Hindlimb muscle (tissue), 1 donor: ENCODE measurements at regions not wholly inside any gene's neighbourhood (a gene's known extent, or its start where the extent isn't known, plus 50 kb on each side); places are given as distances from the start of the nearest gene placed in this dataset.
"Not testable (repeated sequence)": the region's sequence is repeated elsewhere in the genome, so short reads cannot be mapped to it uniquely, and the experiment has no call there.

Source experiments
- DNase-seq: peaks from one replicate; pipeline ENCODE4 v3.0.0-alpha.2; 2013

DNA sequence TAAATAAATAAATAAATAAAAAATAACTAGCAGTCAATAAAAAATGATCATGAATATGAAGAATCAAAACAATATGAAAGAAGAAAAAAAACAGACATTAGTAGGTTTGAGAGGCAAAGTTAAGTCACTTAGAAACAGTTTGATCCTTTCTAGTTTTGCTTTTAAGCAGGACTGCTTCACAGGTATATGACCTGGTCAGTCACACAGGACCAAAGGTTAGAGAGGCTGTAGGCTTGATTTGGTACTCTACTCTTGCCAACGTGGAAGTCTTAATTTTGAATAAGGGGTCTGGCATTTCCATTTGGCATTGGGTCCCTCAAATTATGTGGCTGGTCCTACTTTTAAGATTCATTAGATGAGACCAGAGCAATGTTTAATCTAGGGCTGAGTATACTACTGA lies 441.7 kb upstream of the NECTIN3 start:
- DNase-seq = no peak

- DNase-seq = no peak
Observed at GRCh38 chr3:110644203-110644602, 427.4 kb upstream of the NECTIN3 start.

GRCh38 chr3:110646055-110646454 lies 425.6 kb upstream of the NECTIN3 start:
- DNase-seq = no peak

GRCh38 chr3:110646496-110646895 lies 425.1 kb upstream of the NECTIN3 start:
- no peak for DNase-seq

GRCh38 chr3:110647586-110647985 lies 424.0 kb upstream of the NECTIN3 start:
- no peak for DNase-seq

DNA sequence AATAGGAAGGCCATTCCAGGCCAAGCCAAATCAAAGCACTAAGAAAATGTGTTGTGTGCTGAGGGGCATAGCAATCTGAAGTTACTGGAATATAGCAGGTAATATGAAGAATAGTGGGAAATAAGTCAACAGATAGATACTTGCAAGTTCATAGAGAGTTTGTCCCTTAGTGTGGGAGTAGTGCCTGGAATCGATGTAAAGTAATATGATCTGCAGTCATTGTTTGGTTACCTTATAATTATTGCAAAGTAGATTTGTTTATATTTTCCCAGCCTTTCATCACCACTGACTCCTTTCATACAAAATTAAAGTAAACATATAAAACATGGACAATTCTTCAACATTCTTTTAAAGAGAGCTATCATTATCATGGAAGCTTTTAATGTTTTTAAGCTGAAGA lies 420.9 kb upstream of the NECTIN3 start:
- DNase-seq = no peak

DNA sequence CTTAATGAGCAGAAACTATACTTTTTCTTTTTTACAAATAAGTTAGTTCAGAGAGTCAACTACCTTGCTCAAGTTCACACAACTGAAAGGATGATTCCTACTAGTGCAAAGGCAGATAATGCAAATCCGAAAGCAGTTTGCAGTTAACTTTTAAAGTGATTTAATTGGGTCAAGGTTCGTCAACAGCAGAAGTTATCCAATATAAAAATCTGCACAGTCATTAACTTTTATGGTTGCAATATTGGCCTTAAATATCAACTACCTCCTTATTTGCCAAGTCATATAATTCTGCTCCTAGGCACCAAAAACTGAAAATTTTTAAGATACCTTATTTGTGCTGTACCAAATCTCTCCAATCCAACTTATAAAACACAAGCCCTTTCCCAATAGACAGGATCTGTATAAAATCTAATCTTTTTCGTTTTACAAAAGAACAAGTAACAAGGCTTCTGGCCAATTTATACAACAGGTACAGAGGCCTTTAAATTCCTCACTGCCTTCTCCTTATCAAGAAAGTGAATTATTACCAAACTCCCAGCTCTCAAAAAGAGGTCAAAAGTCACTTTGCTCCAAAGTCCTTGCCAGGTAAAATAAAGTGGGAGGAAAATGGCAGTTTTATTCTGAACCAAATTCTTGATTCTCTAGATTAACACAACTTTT lies 416.6 kb upstream of the NECTIN3 start:
- no peak for DNase-seq

GRCh38 chr3:110656394-110657025 lies 415.1 kb upstream of the NECTIN3 start:
- DNase-seq = no peak

GRCh38 chr3:110664148-110664547 lies 407.5 kb upstream of the NECTIN3 start:
- DNase-seq = no peak

GRCh38 chr3:110666495-110666894 lies 405.1 kb upstream of the NECTIN3 start:
- DNase-seq = no peak

DNA sequence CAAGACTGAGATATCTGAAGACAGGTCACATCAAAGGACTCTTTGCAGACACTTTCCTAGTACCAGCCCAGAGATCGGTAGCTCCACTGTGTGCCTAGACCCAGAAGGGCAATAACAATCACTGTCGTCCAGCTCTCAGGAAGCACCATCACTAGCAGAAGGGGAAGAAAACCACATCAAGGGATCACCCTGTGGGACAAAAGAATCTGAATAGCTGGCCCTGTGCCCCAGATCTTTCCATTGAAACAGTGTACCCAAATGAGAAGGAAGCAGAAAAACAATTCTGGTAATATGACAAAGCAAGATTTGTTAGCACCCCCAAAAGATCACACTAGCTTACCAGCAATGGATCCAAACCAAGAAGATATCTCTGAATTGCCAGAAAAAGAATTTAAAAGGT lies 404.4 kb upstream of the NECTIN3 start:
- DNase-seq = no peak

DNA sequence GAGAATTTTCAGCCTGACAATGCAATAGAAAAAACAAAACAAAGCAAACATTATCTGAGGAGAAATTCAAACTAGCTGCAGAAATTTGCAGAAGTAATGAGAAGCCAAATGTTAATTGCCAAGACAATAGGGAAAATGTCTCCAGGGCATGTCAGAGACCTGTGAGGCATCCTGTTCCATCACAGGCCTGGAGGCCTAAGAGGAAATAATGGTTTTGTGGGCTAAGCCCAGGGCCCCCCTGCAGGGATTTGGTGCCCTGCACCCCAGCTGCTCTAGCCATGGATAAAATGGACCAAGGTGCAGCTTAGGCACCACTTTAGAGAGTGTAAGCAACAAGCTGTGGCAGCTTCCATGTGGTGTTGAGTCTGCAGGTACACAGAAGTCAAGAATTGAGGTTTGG lies 401.2 kb upstream of the NECTIN3 start:
- DNase-seq = no peak

DNA sequence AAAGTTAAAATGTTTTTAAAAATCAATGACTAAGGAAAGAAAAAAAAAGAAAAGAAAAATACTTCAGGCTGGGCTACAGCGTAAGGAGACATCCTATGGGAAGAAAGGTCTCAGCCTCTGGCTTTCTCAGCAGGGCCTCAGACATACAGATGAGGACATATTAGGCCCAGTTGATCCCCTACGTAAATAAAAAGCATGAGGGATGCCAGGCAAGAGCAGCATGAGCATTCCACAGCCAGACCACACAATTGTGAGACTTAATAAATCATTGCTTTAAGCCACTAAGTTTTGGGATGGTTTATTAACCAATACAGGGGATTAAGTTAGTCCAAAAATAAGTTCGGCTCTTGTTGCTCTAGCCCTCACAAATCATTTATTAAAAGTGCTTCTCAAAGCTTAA lies 394.1 kb upstream of the NECTIN3 start:
- no peak for DNase-seq

DNA sequence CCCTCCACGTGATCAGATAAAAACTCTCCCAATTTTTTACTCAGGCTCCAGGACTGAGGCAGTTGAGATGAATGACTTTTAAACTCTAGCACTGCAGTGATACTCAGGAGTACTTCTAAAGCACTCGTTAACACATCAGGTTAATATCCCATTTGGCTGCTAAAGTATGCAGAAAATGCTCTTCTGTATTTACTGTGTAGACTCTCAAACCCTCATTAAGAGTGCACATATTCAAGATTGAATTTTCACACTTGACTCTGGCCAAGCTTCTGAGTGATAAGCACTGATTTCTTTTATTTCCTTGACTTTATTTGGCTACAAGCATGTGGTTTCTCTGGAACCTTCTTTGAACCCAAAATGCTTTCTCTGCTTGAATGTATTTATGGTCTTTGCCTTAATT lies 392.3 kb upstream of the NECTIN3 start:
- no peak for DNase-seq

DNA sequence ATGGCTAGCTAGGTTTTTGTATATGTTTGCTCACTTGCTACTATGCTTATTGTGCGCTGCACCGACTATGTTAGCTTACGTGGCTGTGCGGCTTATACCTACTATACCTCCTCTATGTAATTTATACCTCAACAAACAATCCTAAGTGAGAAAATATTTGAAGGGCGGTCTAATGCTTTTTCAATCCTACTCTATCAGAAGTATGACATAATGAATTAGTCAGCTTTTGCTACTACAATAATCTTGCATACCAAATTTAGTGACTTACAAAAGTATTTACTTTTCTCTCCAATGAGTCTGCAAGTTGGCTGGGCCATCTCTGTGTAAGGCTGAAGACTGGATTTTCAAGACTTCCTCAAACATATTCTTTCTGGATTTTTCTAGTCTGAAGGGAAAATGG lies 391.2 kb upstream of the NECTIN3 start:
- DNase-seq = no peak

- no peak for DNase-seq
Observed at GRCh38 chr3:110684466-110684865, 387.1 kb upstream of the NECTIN3 start.

DNA sequence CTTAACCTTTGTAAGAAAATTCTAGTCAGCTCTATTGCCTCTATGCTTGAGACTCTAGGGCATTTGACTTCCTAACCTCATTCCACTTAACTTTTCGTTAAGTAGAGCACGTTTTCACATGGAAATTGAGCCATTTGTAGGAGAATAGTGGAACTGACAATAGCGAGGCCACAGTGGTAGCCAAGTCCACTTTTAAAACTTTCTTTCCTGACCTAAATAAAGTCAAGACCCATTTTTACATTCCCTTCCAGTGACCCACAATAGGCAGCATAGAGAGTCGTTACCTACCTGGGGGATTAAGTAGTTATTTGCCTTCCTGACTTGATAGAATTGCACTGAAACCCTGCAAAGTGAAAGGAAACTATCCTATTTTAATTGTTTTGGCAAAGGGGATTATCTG lies 386.0 kb upstream of the NECTIN3 start:
- no peak for DNase-seq

GRCh38 chr3:110686701-110687100 lies 384.9 kb upstream of the NECTIN3 start:
- DNase-seq = no peak

GRCh38 chr3:110687138-110687537 lies 384.5 kb upstream of the NECTIN3 start:
- no peak for DNase-seq

DNA sequence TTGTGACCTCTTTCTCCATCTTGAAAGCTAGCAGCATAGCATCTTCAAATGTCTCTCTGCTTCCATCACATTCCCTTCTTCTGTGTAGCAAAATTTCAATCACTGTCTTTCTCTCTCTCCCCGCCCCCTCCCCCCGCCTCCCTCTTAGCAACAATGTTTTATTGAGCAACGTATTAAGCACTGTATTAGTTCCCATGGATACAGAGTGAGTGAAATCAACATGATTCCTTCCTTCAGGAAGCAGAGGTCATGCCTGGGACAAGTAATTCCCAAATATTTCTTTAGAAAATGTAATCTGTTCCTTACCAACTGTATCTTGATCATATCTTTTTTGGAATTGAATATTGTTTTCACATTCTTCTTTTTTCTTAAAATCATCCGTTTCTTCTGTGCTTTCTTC lies 373.7 kb upstream of the NECTIN3 start:
- no peak for DNase-seq

DNA sequence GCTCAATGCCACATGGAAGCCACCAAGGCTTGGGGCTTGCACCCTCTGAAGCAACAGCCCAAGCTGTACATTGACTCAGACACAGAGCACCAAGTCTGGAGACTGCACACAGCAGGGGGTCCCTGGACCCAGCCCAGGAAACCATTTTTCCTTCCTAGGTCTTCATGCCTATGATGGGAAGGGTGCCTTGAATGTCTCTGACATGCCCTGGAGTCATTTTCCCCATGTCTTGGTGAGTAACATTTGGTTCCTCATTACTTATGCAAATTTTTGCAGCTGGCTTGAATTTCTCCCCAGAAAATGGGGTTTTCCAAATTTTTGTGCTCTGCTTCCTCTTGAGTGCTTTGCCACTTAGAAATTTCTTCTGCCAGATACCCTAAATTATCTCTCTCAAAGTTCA lies 367.3 kb upstream of the NECTIN3 start:
- not testable (repeated sequence) for DNase-seq

DNA sequence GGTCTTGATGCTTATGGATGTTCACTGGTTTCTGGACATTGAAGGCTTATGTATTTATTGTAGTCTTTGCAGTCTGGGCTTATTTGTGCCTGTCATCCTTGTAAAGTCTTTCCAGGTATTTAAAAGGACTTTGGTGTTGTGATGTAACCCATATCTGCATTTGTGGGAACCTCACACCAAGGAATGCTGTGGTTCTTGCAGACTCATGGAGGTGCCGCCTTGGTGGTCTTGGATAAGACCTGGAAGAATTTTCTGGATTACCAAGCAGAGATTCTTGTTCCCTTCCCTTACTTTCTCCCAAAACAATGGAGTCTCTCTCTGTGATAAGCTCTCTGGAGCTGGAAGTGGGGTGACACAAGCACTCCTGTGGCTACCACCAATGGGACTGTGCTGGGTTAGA lies 363.5 kb upstream of the NECTIN3 start:
- DNase-seq = no peak

- no peak for DNase-seq
Observed at GRCh38 chr3:110710156-110710555, 361.5 kb upstream of the NECTIN3 start.

- DNase-seq = no peak
Observed at GRCh38 chr3:110710603-110711002, 361.0 kb upstream of the NECTIN3 start.
